HG03097 (cell line): ENCODE measurements at regions not wholly inside any gene's neighbourhood (a gene's known extent, or its start where the extent isn't known, plus 50 kb on each side); places are given as distances from the start of the nearest gene placed in this dataset.
"Not testable (repeated sequence)": the region's sequence is repeated elsewhere in the genome, so short reads cannot be mapped to it uniquely, and the experiment has no call there.

Experiments
- ATAC-seq: cut with Tn5 transposase; IDR thresholded peaks from one replicate; pipeline ENCODE4 v1.9.1; 2021; ENCODE audit not compliant: unreplicated experiment, low FRiP score

GRCh38 chr17:21613071-21613429 lies 79.3 kb upstream of the KCNJ18 start:
- ATAC-seq: no peak

- not testable (repeated sequence) for ATAC-seq
These were observed 65.3 kb upstream of the KCNJ18 start for GRCh38 chr17:21626987-21627386.
